GM23248 (cell line): ENCODE measurements at regions not wholly inside any gene's neighbourhood (a gene's known extent, or its start where the extent isn't known, plus 50 kb on each side); places are given as distances from the start of the nearest gene placed in this dataset.

Source experiments
- EZH2 ChIP-seq: fragments of 200-600 bp; sonication (generic); IDR thresholded peaks from 2 replicates; pipeline ENCODE4 v1.6.1; 2018; ENCODE audit warnings: antibody characterized with exemption, mild to moderate bottlenecking; ENCODE audit not compliant: insufficient read depth, poor library complexity, severe bottlenecking
- EZH2phosphoT487 ChIP-seq: fragments of 200-600 bp; sonication (generic); IDR thresholded peaks from 2 replicates; pipeline ENCODE4 v1.6.1; 2018; ENCODE audit warnings: antibody characterized with exemption, moderate library complexity, mild to moderate bottlenecking, low read depth; ENCODE audit not compliant: insufficient read depth

- no peak for TF ChIP-seq EZH2
- no peak for TF ChIP-seq EZH2phosphoT487
Observed at GRCh38 chr7:145331522-145331921, 495.7 kb upstream of the TPK1 start.
